HT-29 (cell line): ENCODE measurements at regions not wholly inside any gene's neighbourhood (a gene's known extent, or its start where the extent isn't known, plus 50 kb on each side); places are given as distances from the start of the nearest gene placed in this dataset.
A peak's percentile ranks its signal among the peaks of the same experiment; 100 is the strongest.
"Not testable (repeated sequence)": the region's sequence is repeated elsewhere in the genome, so short reads cannot be mapped to it uniquely, and the experiment has no call there.

ENCODE experiments used
- DNase-seq: peaks from one replicate; pipeline ENCODE4 v3.0.0-alpha.2; 2015; ENCODE audit warnings: low spot score

DNA sequence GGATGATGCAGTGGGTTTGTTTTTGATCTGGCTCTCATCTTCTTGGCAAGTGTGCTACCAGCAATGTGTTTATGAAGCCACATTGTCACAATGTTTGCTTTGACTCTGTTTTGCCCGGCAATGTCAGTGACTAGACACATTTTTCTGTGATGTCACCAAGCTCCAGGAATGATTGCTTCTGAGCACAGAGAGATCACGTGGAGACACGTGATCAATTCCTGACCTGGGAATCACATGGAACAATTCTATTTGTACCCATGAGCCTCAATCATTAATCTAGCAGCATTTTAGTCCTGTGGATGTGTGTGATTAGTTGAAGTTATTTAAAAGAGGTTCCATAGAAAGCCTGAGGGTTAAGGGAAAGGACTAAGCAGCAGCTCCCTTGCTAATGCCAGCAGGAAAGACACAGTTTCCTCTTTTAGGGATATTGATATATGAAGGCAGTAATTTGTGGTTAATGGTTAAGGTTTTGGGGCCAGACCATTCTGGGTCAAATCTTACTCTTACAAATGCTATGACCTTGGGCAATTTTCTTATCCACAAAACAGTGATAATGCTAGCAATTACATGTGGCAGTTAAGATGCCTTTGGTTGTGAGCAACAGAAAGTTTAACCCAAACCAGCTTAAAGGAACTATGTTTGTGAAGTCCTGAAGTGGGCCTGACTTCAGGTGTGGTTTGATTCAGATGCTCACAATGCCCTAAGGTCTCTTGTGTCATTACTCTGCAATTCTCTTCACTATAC is 59.0 kb downstream of the FASLG start:
- peak; percentile 45 for DNase-seq

DNA sequence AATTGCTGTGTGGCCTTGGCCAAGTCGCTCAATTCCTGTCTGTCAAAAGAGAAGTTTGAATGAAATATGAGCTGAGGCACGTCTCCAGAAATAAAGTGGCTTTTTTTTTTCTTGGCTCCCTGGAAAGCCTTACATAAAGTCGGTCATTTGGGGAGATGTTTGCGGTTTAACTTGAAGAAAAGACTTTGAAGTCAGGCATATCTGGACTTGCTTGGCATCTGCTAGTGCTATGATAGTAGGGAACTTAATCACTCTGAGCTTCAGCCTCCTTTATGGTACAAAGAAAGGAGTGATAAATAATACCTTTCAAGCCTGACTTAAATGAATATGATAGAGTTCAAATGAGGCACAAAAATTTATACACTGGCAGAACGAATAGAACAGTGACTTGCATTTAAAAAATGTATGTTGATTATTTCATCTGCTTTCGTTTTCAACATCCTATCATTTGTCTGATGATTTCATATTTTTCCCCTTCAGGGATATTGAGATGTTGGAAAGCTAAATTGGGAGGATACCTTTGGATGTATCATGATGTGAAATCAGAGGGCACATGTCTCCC is 60.2 kb downstream of the FASLG start:
- DNase-seq: no peak

DNA sequence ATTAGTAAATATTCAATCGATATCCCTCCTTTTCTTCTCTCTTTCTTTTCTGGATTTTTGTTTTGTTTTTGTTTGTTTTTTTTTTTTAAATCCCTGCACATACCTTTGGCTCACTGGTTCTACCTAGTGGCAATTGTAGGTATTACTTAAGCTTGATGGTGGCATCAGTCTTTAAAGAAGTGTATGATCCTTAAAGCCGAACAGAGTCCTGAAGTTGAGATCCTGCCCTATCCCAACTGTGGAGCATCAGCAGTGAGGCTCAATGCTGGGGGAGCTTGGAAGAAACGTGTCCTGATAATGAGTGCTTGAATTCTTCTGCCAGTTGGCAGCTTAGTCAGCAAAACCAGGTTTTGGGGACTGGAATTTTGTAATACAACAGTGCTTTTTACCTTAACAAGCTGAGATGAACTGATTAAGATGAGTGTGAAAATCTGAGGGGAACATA is 60.8 kb downstream of the FASLG start:
- peak; percentile 73 for DNase-seq

- DNase-seq: no peak
These were observed 61.4 kb downstream of the FASLG start for GRCh38 chr1:172720339-172720738.

GRCh38 chr1:172723251-172723650 is 64.3 kb downstream of the FASLG start:
- no peak for DNase-seq

DNA sequence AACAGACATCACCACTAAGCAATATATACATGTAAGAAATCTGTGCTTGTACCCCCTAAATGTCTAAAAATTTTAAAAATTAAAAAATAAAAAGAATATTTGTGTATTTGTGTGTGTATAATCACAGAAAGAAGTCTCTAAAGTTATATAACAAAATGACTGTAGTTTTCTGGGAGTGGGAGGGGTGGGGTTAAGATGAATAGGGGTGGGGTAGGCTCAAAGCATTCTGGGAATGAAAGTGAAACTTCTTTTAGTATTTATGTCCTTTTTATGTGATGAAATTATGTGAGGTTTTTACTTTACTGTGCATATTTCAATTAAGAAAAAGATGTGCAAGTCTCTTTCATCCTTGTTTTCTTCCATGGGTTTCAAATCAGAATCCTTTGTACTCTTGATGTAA is 65.3 kb downstream of the FASLG start:
- DNase-seq: no peak

DNA sequence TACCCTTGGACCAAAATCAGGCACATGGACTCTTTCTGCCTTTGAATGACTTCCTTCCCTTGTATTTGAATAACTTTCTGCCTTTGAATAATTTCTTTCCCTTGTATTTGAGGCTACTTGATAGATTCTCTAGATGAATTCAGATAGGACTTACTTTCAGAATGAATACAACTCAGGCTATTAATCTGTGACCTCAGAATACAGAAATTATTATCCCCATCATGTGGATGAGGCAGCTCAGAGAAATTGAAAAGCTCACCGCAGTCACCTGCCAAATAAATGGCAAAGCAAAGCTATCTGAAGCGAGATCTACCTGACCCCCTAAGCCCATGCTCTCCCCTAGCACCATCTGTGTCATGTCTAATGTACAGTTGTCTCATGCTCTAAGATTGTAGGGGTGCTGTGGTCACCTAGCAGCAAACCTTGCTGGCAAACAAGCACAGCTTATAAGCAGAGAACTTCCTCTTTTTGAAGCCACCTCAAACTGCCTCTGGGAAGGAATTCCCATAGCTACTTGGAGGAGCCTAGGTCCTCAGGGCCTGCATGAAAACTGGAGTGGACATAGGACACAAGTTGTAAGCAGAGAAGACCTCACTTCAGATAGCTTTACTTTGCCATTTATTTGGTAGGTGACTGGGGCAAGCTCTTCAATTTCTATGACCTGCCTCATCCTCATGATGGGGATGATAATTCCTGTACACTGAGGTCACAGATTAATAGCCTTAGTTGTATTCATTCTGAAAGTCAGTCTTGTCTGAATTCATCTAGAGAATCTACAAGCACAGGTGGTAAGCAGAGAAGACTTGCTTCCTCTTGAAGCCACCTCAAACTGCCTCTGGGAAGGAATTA is 66.1 kb downstream of the FASLG start:
- DNase-seq: no peak

DNA sequence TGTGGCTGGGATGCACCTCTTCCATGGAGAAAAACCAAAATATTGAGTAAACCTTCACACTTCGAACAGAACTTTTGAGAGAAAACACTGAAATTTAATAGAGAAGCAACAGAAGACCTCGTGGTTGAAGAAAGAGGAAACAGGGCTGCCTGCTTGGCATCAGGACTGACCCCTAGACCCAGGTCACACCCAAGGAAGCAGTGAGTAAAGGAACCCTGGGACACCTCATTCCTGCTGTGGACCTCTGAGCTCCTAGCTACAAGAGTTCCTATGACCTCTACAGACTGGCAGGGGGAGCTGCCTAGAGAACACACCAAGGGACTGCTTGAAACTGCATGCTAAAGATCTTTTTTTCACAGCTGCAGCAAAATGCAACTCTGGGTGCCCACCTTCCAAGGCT is 67.8 kb downstream of the FASLG start:
- no peak for DNase-seq

- no peak for DNase-seq
These were observed 68.5 kb downstream of the FASLG start for GRCh38 chr1:172727275-172727857.

GRCh38 chr1:172727956-172728603 is 69.2 kb downstream of the FASLG start:
- DNase-seq: peak; percentile 60

GRCh38 chr1:172728705-172729104 is 69.8 kb downstream of the FASLG start:
- not testable (repeated sequence) for DNase-seq

DNA sequence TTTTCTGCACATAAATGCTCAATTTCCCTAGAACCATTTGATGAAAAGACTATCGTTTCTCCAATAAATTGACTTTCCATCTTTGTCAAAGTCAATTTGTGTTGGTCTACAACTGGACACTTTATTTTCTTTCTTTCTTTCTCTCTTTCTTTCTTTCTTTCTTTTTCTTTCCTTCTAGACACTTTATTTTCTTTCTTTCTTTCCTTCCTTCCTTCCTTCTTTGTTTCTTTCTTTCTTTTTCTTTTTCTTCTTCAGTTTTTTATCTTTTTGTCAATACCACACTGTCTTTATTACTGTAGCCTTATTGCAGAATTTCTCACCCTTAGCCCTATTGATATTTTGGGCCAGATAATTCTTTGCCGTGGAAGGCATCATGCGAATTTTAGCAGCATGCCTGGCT is 73.5 kb downstream of the FASLG start:
- no peak for DNase-seq

GRCh38 chr1:172733815-172734214 is 74.9 kb downstream of the FASLG start:
- no peak for DNase-seq

GRCh38 chr1:172738389-172738788 is 79.5 kb downstream of the FASLG start:
- no peak for DNase-seq

DNA sequence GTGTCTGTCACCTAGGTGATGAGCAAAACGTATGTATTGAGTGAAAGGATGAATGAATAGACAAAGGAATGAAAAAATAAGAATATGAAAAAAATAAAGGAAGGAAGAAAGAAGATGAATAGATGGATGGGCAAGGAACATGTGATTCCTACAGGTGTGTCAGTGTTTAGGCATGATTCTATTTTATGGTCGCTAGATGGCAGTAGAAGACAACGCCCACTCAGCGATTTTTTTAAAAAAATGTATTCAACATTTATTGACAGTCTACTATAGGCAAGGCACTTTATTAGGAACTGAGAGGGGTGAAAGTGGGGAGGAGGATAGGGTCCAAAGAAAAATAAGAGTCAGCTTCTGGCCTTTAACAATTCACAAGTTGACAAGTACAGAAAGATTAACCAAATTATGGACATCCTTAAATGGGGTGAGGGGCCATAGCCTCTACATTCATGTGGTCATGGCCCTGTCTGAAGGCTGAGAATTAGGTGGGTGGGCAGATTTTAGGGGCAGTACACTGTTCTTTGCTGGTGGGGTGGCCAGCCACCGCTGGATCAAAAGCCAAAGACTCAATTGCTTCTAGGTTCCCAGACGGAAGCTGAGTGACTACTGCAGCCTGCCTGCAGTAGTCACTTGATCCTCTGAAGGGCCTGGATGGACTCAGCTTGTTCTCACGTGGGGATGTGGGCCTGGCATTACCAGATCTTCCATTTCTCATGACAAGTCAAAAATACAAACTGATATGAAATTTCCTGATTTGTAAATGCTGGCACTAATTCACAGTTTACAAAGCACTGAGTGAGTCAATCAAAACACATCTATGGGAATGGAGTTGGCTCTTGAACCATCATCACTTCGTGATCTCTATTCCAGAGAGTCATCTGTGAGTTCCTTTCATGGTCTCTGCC is 83.9 kb downstream of the FASLG start:
- DNase-seq: peak; percentile 58

- DNase-seq: peak; percentile 84
These were observed 86.1 kb downstream of the FASLG start for GRCh38 chr1:172745014-172745413.

DNA sequence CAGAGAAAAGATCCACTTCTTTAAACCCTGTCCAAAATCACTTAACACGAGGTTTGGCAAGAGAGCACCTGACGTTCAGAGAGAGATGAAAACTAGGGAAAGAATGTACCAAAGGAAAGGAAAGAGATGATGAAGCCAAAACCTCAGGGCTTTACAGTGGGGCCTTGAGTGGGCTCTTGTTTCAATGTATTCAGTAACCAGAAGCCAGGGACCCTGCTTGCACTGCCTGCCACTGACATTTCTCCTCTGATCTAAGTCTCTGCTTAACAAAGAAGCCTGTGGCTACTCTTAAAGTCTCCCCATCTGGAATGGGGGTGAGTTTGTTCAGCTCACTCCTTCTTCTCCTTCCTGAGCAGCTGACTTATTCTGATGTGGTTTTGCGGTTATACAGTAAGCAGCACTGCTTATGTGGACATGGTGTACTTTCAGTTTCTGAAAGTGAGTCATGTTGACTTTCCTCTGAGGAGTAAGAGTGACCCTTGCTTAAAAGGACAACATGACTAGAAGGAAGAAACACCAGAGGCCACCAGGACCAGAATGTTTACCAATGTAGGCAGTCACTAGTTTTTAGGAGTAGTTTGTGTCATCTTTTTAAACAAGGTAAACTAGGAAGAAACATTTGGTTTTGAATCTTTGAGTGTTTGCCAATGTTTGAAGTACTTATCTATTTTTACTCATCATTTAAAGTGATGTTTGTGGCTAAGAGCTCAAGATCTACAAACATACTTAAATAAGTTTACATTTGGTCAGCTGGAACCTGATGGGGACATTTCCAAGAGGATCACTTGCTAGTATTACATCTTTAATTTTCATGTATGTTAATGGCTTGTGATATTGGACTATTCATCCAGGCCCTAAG is 87.4 kb downstream of the FASLG start:
- DNase-seq: peak; percentile 83

- DNase-seq: no peak
These were observed 89.3 kb downstream of the FASLG start for GRCh38 chr1:172748201-172748600.

DNA sequence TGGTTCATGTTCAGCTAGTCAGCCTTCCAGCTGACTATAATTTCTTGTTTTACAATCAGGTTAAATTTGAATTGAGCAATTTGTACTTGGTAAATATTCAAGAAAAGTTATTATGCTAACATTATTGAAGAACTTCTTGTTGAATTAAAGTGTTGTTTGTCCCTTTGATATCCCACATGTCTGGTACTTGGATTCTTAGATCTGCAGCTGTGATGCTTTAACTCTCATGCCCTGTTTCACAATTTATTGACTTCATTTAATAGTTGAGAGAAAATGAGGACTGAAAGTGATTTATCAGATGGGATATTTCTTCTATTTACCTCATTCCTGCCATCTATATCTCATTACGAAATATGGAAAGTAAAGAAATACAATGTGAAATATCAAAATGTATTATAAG is 92.8 kb downstream of the FASLG start:
- no peak for DNase-seq

GRCh38 chr1:172753964-172754363 is 95.1 kb downstream of the FASLG start:
- DNase-seq: no peak
